ENCODE measurements at regions not wholly inside any gene's neighbourhood (a gene's known extent, or its start where the extent isn't known, plus 50 kb on each side); places are given as distances from the start of the nearest gene placed in this dataset.
"Not testable (repeated sequence)": the region's sequence is repeated elsewhere in the genome, so short reads cannot be mapped to it uniquely, and the experiment has no call there.

- no peak for ATAC-seq
- TF ChIP-seq ARNTL (CRISPR knock-in tag; IDR thresholded peaks at IDR 0.05; ENCODE audit: borderline replicate concordance, low read depth) (no peak), ISL1 (CRISPR knock-in tag; IDR thresholded peaks at IDR 0.05) (0 out of 2 replicates have a peak, but pooled peaks have one; percentile 12)
These were observed 211.4 kb upstream of the ZNF385D start for GRCh38 chr3:21962456-21962855.

- not testable (repeated sequence) for ATAC-seq
These were observed 215.4 kb upstream of the ZNF385D start for GRCh38 chr3:21966457-21966856.

GRCh38 chr3:21979706-21980105 lies 228.7 kb upstream of the ZNF385D start:
- no peak for TF ChIP-seq ZFP30 (CRISPR knock-in tag; IDR thresholded peaks at IDR 0.05)
- no peak for TF ChIP-seq ZNF70 (CRISPR knock-in tag; IDR thresholded peaks at IDR 0.05)
- TF ChIP-seq CSDC2 (CRISPR knock-in tag; IDR thresholded peaks at IDR 0.05) = no peak
- TF ChIP-seq TCF4 (CRISPR knock-in tag; IDR thresholded peaks at IDR 0.05; ENCODE audit: borderline replicate concordance) = no peak
- no peak for TF ChIP-seq ZNF565 (CRISPR knock-in tag; conservative IDR thresholded peaks at IDR 0.05; ENCODE audit: low read depth)
- TF ChIP-seq ESRRG (CRISPR knock-in tag; IDR thresholded peaks at IDR 0.05) = no peak
- no peak for TF ChIP-seq TSHZ2 (CRISPR knock-in tag; IDR thresholded peaks at IDR 0.05)
- no peak for TF ChIP-seq BACH2 (CRISPR knock-in tag; IDR thresholded peaks at IDR 0.05; ENCODE audit: borderline replicate concordance)
- TF ChIP-seq ZFP3 (CRISPR knock-in tag; IDR thresholded peaks at IDR 0.05) = no peak
- no peak for TF ChIP-seq PPARA (CRISPR knock-in tag; IDR thresholded peaks at IDR 0.05; ENCODE audit: borderline replicate concordance)
- TF ChIP-seq ARNTL (CRISPR knock-in tag; IDR thresholded peaks at IDR 0.05; ENCODE audit: borderline replicate concordance, low read depth) = no peak
- TF ChIP-seq TOX (CRISPR knock-in tag; IDR thresholded peaks at IDR 0.05; ENCODE audit: borderline replicate concordance) = no peak
- no peak for TF ChIP-seq PATZ1 (CRISPR knock-in tag; IDR thresholded peaks at IDR 0.05; ENCODE audit: borderline replicate concordance)
- no peak for ATAC-seq

GRCh38 chr3:21989341-21990042 lies 238.5 kb upstream of the ZNF385D start:
- no peak for ATAC-seq
- TF ChIP-seq ESRRG (CRISPR knock-in tag; IDR thresholded peaks at IDR 0.05) (no peak), CREB5 (CRISPR knock-in tag; IDR thresholded peaks at IDR 0.05; ENCODE audit: low read depth) (no peak), PATZ1 (CRISPR knock-in tag; IDR thresholded peaks at IDR 0.05; ENCODE audit: borderline replicate concordance) (no peak), ISL1 (CRISPR knock-in tag; IDR thresholded peaks at IDR 0.05) (peak; percentile 87), OSR1 (CRISPR knock-in tag; IDR thresholded peaks at IDR 0.05) (no peak), CSDC2 (CRISPR knock-in tag; IDR thresholded peaks at IDR 0.05) (no peak)

- ATAC-seq = no peak
- TF ChIP-seq ZNF70 (CRISPR knock-in tag; IDR thresholded peaks at IDR 0.05) (no peak), PPARA (CRISPR knock-in tag; IDR thresholded peaks at IDR 0.05; ENCODE audit: borderline replicate concordance) (no peak), GLIS3 (CRISPR knock-in tag; IDR thresholded peaks at IDR 0.05) (no peak), TOX (CRISPR knock-in tag; IDR thresholded peaks at IDR 0.05; ENCODE audit: borderline replicate concordance) (no peak), TSHZ2 (CRISPR knock-in tag; IDR thresholded peaks at IDR 0.05) (no peak), ISL1 (CRISPR knock-in tag; IDR thresholded peaks at IDR 0.05) (no peak), ZFP3 (CRISPR knock-in tag; IDR thresholded peaks at IDR 0.05) (no peak), SNAI2 (CRISPR knock-in tag; IDR thresholded peaks at IDR 0.05) (no peak), ZFP30 (CRISPR knock-in tag; IDR thresholded peaks at IDR 0.05) (no peak), RARB (CRISPR knock-in tag; IDR thresholded peaks at IDR 0.05) (no peak), PATZ1 (CRISPR knock-in tag; IDR thresholded peaks at IDR 0.05; ENCODE audit: borderline replicate concordance) (no peak), ZNF8 (CRISPR knock-in tag; IDR thresholded peaks at IDR 0.05) (no peak)
These were observed 240.1 kb upstream of the ZNF385D start for GRCh38 chr3:21991061-21991460.

All from SK-N-SH treated with all-trans-retinoic acid at 6 μM for 48 hours (cell line).